Mammary epithelial cell (primary cell): ENCODE measurements at regions not wholly inside any gene's neighbourhood (a gene's known extent, or its start where the extent isn't known, plus 50 kb on each side); places are given as distances from the start of the nearest gene placed in this dataset.

Source experiments
- EZH2 ChIP-seq: IDR thresholded peaks from 2 replicates; pipeline ENCODE4 v1.6.1; 2012; ENCODE audit warnings: low read length, inconsistent platforms, borderline replicate concordance
- TF ChIP-seq, protein P1 (sequence below), 2 donors: IDR thresholded peaks in 1 of 2; conservative IDR thresholded peaks in 1 of 2; 2 replicates each; pipeline ENCODE4 v1.5.1; 2011 to 2012; ENCODE audit warnings: inconsistent platforms in 2 of 2, low read length in 2 of 2, mild to moderate bottlenecking in 2 of 2, control low read depth in 1 of 2, low read depth in 1 of 2; ENCODE audit not compliant: insufficient read depth in 1 of 2; ENCODE audit errors: extremely low read depth in 1 of 2

DNA sequence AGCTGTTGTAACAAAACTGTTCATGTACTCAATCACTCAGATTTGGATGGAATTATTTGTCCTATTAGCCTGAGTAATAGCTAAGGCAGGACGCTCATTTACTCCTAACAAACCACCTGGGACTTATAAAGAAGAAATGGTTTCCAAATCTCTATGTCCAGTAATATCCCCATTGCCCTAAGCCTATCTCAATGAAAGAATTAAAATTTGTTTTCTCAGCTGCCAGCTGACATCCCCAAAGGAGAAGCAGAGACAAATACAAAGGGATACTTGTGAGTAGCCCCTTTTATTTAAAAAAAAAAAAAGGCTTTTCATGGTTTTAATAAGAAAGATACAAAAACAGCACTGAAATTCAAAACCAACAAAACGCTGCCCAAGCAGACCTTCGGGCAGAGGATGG is 211.4 kb upstream of the PARD3B start:
- TF ChIP-seq, protein P1, sequence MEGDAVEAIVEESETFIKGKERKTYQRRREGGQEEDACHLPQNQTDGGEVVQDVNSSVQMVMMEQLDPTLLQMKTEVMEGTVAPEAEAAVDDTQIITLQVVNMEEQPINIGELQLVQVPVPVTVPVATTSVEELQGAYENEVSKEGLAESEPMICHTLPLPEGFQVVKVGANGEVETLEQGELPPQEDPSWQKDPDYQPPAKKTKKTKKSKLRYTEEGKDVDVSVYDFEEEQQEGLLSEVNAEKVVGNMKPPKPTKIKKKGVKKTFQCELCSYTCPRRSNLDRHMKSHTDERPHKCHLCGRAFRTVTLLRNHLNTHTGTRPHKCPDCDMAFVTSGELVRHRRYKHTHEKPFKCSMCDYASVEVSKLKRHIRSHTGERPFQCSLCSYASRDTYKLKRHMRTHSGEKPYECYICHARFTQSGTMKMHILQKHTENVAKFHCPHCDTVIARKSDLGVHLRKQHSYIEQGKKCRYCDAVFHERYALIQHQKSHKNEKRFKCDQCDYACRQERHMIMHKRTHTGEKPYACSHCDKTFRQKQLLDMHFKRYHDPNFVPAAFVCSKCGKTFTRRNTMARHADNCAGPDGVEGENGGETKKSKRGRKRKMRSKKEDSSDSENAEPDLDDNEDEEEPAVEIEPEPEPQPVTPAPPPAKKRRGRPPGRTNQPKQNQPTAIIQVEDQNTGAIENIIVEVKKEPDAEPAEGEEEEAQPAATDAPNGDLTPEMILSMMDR (conservative IDR thresholded peaks at IDR 0.05 in 1 of 2, IDR thresholded peaks at IDR 0.05 in 1 of 2; ENCODE audit: extremely low read depth in 1 of 2, insufficient read depth in 1 of 2, low read depth in 1 of 2, low read length in 2 of 2) = no peak
- TF ChIP-seq EZH2 = no peak
